Vagina (tissue), 2 donors: ENCODE measurements at regions not wholly inside any gene's neighbourhood (a gene's known extent, or its start where the extent isn't known, plus 50 kb on each side); places are given as distances from the start of the nearest gene placed in this dataset.

Source experiments
- POLR2AphosphoS5 ChIP-seq, 2 donors: sonication (generic); formaldehyde crosslinking; IDR thresholded peaks; one replicate each; pipeline ENCODE4 v1.9.0; 2017; ENCODE audit warnings: antibody characterized with exemption in 2 of 2, mild to moderate bottlenecking in 2 of 2, low read depth in 1 of 2; ENCODE audit not compliant: insufficient read depth in 1 of 2
- TF ChIP-seq, protein P1 (sequence below), 3 experiments: fragments of 450-650 bp in 2 of 3; fragments of 200-600 bp in 1 of 3; sonication (generic) in 1 of 3; IDR thresholded peaks; one replicate each; pipeline ENCODE4 v1.5.1; 2017 to 2019; ENCODE audit warnings: antibody characterized with exemption in 3 of 3, mild to moderate bottlenecking in 2 of 3, moderate library complexity in 2 of 3

DNA sequence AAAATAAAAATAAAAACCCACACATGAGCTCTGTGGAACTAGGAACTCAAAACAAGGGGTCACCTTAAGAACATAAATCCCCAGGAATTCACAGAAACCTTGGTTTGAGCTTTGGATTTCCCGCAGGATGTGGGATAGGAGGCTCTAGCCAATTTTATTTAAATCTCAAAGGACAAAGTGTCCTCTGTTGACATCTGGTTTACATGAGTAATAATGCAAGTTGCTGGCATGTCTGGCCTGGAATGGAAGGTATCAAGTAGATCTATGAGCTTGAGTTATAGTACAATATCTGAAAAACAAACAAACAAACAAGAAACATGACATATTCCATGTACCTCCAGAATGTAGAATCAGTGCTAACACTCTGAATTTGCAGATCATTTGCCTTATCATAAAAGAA is 94.2 kb upstream of the SLIT3 start:
- TF ChIP-seq, protein P1, sequence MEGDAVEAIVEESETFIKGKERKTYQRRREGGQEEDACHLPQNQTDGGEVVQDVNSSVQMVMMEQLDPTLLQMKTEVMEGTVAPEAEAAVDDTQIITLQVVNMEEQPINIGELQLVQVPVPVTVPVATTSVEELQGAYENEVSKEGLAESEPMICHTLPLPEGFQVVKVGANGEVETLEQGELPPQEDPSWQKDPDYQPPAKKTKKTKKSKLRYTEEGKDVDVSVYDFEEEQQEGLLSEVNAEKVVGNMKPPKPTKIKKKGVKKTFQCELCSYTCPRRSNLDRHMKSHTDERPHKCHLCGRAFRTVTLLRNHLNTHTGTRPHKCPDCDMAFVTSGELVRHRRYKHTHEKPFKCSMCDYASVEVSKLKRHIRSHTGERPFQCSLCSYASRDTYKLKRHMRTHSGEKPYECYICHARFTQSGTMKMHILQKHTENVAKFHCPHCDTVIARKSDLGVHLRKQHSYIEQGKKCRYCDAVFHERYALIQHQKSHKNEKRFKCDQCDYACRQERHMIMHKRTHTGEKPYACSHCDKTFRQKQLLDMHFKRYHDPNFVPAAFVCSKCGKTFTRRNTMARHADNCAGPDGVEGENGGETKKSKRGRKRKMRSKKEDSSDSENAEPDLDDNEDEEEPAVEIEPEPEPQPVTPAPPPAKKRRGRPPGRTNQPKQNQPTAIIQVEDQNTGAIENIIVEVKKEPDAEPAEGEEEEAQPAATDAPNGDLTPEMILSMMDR (IDR thresholded peaks at IDR 0.05): no peak
- no peak for TF ChIP-seq POLR2AphosphoS5 (IDR thresholded peaks at IDR 0.05; ENCODE audit: insufficient read depth in 1 of 2, low read depth in 1 of 2)
